ENCODE measurements at regions not wholly inside any gene's neighbourhood (a gene's known extent, or its start where the extent isn't known, plus 50 kb on each side); places are given as distances from the start of the nearest gene placed in this dataset.

- H3K4me1 ChIP-seq = no peaks in the 10 kb centered on the region
- no peaks in the 10 kb centered on the region for H3K36me3 ChIP-seq
- no peak for TF ChIP-seq CTCF (IDR thresholded peaks at IDR 0.05)
- no peak for TF ChIP-seq POLR2A (IDR thresholded peaks at IDR 0.05)
- no peak for TF ChIP-seq EP300 (IDR thresholded peaks at IDR 0.05)
- no peak overlapping the region for H3K27ac ChIP-seq
- DNase-seq (ENCODE audit: low spot score in 2 of 2) = no peak
- no peak overlapping the region for H3K4me3 ChIP-seq
- no peaks in the 10 kb centered on the region for H3K27me3 ChIP-seq
- H3K9me3 ChIP-seq = no peaks in the 10 kb centered on the region
- 65 to 73% methylated on average over 6 of the region's 6 CpGs for WGBS, 2 donors
Measured at GRCh38 chr10:81280497-81281479, 594.2 kb upstream of the NRG3 start.

- H3K4me1 ChIP-seq = no peaks in the 10 kb centered on the region
- no peaks in the 10 kb centered on the region for H3K36me3 ChIP-seq
- H3K4me3 ChIP-seq = no peak overlapping the region
- TF ChIP-seq EP300 (IDR thresholded peaks at IDR 0.05) (no peak), POLR2A (IDR thresholded peaks at IDR 0.05) (no peak), CTCF (IDR thresholded peaks at IDR 0.05) (no peak)
- no peak for DNase-seq (ENCODE audit: low spot score in 2 of 2)
- H3K9me3 ChIP-seq = peaks cover 0 to 11% (median 0%) of the 10 kb centered on the region in 4 donors
- no peaks in the 10 kb centered on the region for H3K27me3 ChIP-seq
- H3K27ac ChIP-seq = no peak overlapping the region
Measured at GRCh38 chr10:81288544-81288943, 586.5 kb upstream of the NRG3 start.

GRCh38 chr10:81297292-81297691 is 577.7 kb upstream of the NRG3 start:
- no peak overlapping the region for H3K27ac ChIP-seq
- no peak overlapping the region for H3K4me3 ChIP-seq
- DNase-seq (ENCODE audit: low spot score in 2 of 2) = no peak
- TF ChIP-seq EP300 (IDR thresholded peaks at IDR 0.05) (no peak), CTCF (IDR thresholded peaks at IDR 0.05) (no peak), POLR2A (IDR thresholded peaks at IDR 0.05) (no peak)
- H3K27me3 ChIP-seq = no peaks in the 10 kb centered on the region
- no peaks in the 10 kb centered on the region for H3K4me1 ChIP-seq
- H3K9me3 ChIP-seq = peaks cover 0 to 3% (median 0%) of the 10 kb centered on the region in 4 donors
- no peaks in the 10 kb centered on the region for H3K36me3 ChIP-seq
- 90 to 93% methylated on average over 4 of the region's 4 CpGs for WGBS, 2 donors

- DNase-seq (ENCODE audit: low spot score in 2 of 2) = no peak
- no peak overlapping the region for H3K27ac ChIP-seq
- H3K36me3 ChIP-seq = no peaks in the 10 kb centered on the region
- no peaks in the 10 kb centered on the region for H3K27me3 ChIP-seq
- no peak overlapping the region for H3K4me3 ChIP-seq
- H3K9me3 ChIP-seq = peaks cover 0 to 11% (median 0%) of the 10 kb centered on the region in 4 donors
- WGBS, 2 donors = 50 to 60% methylated on average over 1 of the region's 1 CpG
- H3K4me1 ChIP-seq = no peaks in the 10 kb centered on the region
- TF ChIP-seq EP300 (IDR thresholded peaks at IDR 0.05) (no peak), CTCF (IDR thresholded peaks at IDR 0.05) (no peak), POLR2A (IDR thresholded peaks at IDR 0.05) (no peak)
Measured at GRCh38 chr10:81303656-81304055, 571.3 kb upstream of the NRG3 start.

- Histone ChIP-seq H3K27me3 (no peaks in the 10 kb centered on the region), H3K27ac (no peak overlapping the region), H3K9me3 (peaks cover 0 to 15% (median 0%) of the 10 kb centered on the region in 4 donors), H3K4me1 (no peaks in the 10 kb centered on the region), H3K4me3 (no peak overlapping the region), H3K36me3 (no peaks in the 10 kb centered on the region)
- WGBS, 2 donors = 61 to 76% methylated on average over 4 of the region's 4 CpGs
- no peak for DNase-seq (ENCODE audit: low spot score in 2 of 2)
- TF ChIP-seq POLR2A (IDR thresholded peaks at IDR 0.05) = no peak
- no peak for TF ChIP-seq CTCF (IDR thresholded peaks at IDR 0.05)
- no peak for TF ChIP-seq EP300 (IDR thresholded peaks at IDR 0.05)
Measured at GRCh38 chr10:81306971-81307782, 567.8 kb upstream of the NRG3 start.

Measured in tibial nerve (tissue), 4 donors.